Esophagus (tissue), 2 donors: ENCODE measurements at regions not wholly inside any gene's neighbourhood (a gene's known extent, or its start where the extent isn't known, plus 50 kb on each side); places are given as distances from the start of the nearest gene placed in this dataset.
"Not testable (repeated sequence)": the region's sequence is repeated elsewhere in the genome, so short reads cannot be mapped to it uniquely, and the experiment has no call there.

ENCODE experiments used
- H3K27ac ChIP-seq, 2 donors: one replicate each; pipeline ENCODE4 v1.5.1; 2013; ENCODE audit warnings: low read depth in 2 of 2, mild to moderate bottlenecking in 2 of 2, inconsistent platforms in 1 of 2, low read length in 1 of 2, moderate library complexity in 1 of 2
- H3K27me3 ChIP-seq, 2 donors: one replicate each; pipeline ENCODE4 v1.6.1; 2013; ENCODE audit warnings: low read length in 2 of 2, control low read depth in 1 of 2, mild to moderate bottlenecking in 1 of 2; ENCODE audit not compliant: insufficient read depth in 2 of 2, control insufficient read depth in 1 of 2
- H3K36me3 ChIP-seq, 2 donors: one replicate each; pipeline ENCODE4 v1.6.1; 2013; ENCODE audit warnings: low read length in 1 of 2; ENCODE audit not compliant: control insufficient read depth in 2 of 2, insufficient read depth in 2 of 2
- H3K4me1 ChIP-seq, 2 donors: one replicate each; pipeline ENCODE4 v1.6.1; 2013; ENCODE audit warnings: low read length in 1 of 2; ENCODE audit not compliant: control insufficient read depth in 2 of 2, insufficient read depth in 2 of 2
- H3K4me3 ChIP-seq, 2 donors: one replicate each; pipeline ENCODE4 v1.5.1; 2013; ENCODE audit warnings: low read length in 2 of 2, mild to moderate bottlenecking in 2 of 2, low read depth in 1 of 2, moderate library complexity in 1 of 2
- H3K9me3 ChIP-seq, 2 donors: one replicate each; pipeline ENCODE4 v1.6.1; 2013; ENCODE audit warnings: mild to moderate bottlenecking in 2 of 2, low read depth in 1 of 2, low read length in 1 of 2, moderate library complexity in 1 of 2; ENCODE audit not compliant: control insufficient read depth in 2 of 2, insufficient read depth in 1 of 2
- WGBS, 2 donors: extraction: QIAGEN DNeasy Blood & Tissue Kit; methylation state at CpG; one replicate each; pipeline ENCODE4 v1.1.7; 2013; 5-methylcytosine and 5-hydroxymethylcytosine counted together
- donor health status: healthy with polysubstance abuse.
- donor health status: Bipolar disorder and iron deficiency.

GRCh38 chr21:5042583-5042982, 5478.8 kb upstream of the TPTE start:
- H3K4me3 ChIP-seq, H3K27ac ChIP-seq, H3K4me1 ChIP-seq, H3K27me3 ChIP-seq, H3K9me3 ChIP-seq, H3K36me3 ChIP-seq: not testable (repeated sequence)
- no CpG with 5 or more reads among the region's 17 CpGs for WGBS, 2 donors

GRCh38 chr21:5044812-5045211, 5476.6 kb upstream of the TPTE start:
- H3K36me3 ChIP-seq, H3K4me1 ChIP-seq, H3K27ac ChIP-seq, H3K27me3 ChIP-seq, H3K4me3 ChIP-seq, H3K9me3 ChIP-seq: not testable (repeated sequence)
- WGBS, 2 donors, result no CpG with 5 or more reads among the region's 7 CpGs

- H3K4me3 ChIP-seq, H3K27me3 ChIP-seq, H3K27ac ChIP-seq, H3K36me3 ChIP-seq, H3K4me1 ChIP-seq, H3K9me3 ChIP-seq: not testable (repeated sequence)
- 88% methylated on average over 4 of the region's 5 CpGs; no CpG with 5 or more reads in 1 of the 2 donors for WGBS, 2 donors
Measured at GRCh38 chr21:5051303-5052018, 5469.9 kb upstream of the TPTE start.

DNA sequence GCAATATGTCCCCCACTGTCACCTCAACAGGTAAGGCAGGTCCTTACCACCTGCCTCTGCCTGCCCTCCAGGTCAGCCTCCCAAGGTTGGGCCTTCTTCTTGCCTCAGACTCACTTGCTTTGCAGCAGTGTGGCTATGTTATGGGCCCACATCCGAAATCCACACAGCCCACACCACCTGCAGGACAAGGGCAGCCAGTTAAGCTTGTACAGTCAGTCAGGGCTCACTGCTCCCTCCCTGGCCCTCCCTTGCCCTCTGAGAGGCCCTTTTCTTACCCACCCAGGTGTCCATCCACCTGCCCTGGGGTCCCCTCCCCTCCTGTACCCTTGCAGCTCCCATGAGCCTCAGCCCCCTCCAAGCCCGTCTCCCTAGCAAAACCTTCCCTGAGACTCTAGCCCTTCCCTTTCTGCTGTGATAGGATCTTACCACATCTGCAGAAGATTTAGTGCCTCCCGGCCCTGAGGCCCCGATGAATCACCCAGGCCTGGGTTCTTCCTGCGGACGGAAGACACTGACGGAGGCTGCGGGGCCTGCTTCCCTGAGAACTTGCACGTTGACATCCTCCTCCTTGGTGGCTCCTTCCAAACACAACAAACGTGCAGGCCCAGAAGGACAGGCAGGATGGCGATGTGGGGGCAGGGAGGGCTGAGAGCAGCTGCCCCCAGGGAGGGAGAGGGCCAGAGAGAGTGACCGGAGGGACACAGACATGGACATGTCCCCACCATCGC, 5466.2 kb upstream of the TPTE start:
- H3K4me3 ChIP-seq, H3K4me1 ChIP-seq, H3K36me3 ChIP-seq, H3K27me3 ChIP-seq, H3K27ac ChIP-seq, H3K9me3 ChIP-seq: not testable (repeated sequence)
- WGBS, 2 donors, result no CpG with 5 or more reads among the region's 13 CpGs

DNA sequence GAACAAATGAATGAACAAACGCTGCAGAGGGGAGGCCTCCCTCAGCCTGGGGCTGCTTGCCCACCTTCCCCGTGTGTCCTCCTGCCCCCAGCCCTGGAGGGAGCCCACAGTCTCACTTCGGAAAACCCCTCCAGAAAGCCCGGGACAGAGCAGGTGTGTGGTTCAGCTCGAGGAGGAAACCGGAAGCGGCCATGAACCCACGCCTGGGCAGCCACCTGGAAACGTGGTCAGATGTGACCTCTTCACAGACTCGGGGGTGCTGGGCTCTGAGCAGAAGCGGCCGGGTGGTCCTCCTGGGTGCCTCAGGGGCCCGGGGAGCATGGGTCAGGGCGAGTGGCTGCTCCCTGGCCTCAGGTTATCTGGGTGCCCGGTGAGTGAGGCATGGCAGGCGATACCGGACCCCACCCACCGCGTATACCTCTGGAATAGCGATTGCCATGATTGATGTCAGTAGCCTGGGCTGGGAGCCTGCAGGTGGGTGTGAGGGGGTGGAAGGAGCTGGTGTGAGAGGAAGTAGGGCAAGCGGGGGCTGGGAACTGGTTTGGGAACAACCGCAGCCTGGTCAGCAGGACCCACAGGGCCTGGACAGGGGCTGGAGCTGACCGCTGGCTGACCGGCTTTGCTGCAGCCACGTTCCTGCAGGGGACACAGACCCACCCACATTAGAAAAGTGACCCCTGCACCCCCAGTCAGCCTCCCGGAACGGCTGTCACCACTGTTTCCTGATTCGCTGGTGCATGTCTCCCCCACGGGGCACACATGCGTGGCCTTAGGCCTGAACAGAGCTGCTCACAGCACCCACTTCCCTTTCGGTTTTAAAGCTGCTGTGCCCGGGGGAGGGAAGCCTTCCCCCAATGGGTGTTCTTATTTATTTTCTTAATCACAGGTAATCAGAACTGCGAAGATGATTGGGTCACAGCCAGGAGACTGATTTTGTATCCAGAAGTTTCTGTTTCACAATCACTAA, 5465.1 kb upstream of the TPTE start:
- WGBS, 2 donors, result no CpG with 5 or more reads among the region's 33 CpGs
- not testable (repeated sequence) for H3K9me3 ChIP-seq, H3K27me3 ChIP-seq, H3K4me1 ChIP-seq, H3K4me3 ChIP-seq, H3K27ac ChIP-seq, H3K36me3 ChIP-seq

- not testable (repeated sequence) for H3K27me3 ChIP-seq, H3K9me3 ChIP-seq, H3K27ac ChIP-seq, H3K4me1 ChIP-seq, H3K4me3 ChIP-seq, H3K36me3 ChIP-seq
- WGBS, 2 donors, result no CpG with 5 or more reads among the region's 24 CpGs
Measured at GRCh38 chr21:5057077-5057476, 5464.3 kb upstream of the TPTE start.

GRCh38 chr21:5060364-5061083, 5460.9 kb upstream of the TPTE start:
- not testable (repeated sequence) for H3K9me3 ChIP-seq
- WGBS, 2 donors, result no CpG with 5 or more reads among the region's 30 CpGs

DNA sequence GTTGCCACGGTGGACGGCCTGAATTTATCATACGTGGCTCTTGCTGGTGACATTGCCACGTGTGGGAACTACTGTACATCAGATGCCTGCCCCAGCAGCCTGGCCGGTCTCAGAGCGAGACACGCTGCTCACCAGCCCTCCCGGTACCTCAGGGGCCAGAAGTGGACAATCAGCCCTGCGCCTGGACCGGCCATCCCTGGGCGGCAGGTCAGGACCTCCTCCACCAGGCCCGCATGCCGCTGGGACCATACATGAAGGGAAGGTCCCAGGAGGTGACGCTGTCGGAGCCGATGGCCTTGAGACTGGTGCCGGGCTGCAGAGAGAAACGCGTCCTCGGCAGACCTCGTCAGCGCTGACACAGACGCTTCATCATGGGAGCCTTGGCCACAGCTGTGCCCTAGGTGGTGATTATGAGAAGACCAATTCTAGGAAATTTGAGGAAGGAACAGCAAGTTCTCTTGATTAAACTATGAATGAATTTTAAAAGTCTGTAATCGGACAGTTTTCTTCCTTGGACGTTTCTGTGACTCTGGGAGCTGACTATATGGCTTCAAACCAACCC, 5456.7 kb upstream of the TPTE start:
- not testable (repeated sequence) for H3K4me3 ChIP-seq, H3K9me3 ChIP-seq, H3K4me1 ChIP-seq, H3K27ac ChIP-seq, H3K27me3 ChIP-seq, H3K36me3 ChIP-seq
- WGBS, 2 donors, result 95% methylated on average over 9 of the region's 25 CpGs; no CpG with 5 or more reads in 1 of the 2 donors

More at GRCh38 chr21:5060364-5061083, 5460.9 kb upstream of the TPTE start:
- not testable (repeated sequence) for H3K4me1 ChIP-seq, H3K27ac ChIP-seq, H3K27me3 ChIP-seq, H3K4me3 ChIP-seq, H3K36me3 ChIP-seq
